GM04504 (cell line): ENCODE measurements at regions not wholly inside any gene's neighbourhood (a gene's known extent, or its start where the extent isn't known, plus 50 kb on each side); places are given as distances from the start of the nearest gene placed in this dataset.
"Not testable (repeated sequence)": the region's sequence is repeated elsewhere in the genome, so short reads cannot be mapped to it uniquely, and the experiment has no call there.

ENCODE experiments used
- DNase-seq: peaks from one replicate; pipeline ENCODE4 v3.0.0-alpha.2; 2012; ENCODE audit warnings: low read depth

- DNase-seq: no peak
These were observed 178.1 kb upstream of the SEMA3E start for GRCh38 chr7:83827036-83827435.

GRCh38 chr7:83824214-83824613 is 175.3 kb upstream of the SEMA3E start:
- no peak for DNase-seq

DNA sequence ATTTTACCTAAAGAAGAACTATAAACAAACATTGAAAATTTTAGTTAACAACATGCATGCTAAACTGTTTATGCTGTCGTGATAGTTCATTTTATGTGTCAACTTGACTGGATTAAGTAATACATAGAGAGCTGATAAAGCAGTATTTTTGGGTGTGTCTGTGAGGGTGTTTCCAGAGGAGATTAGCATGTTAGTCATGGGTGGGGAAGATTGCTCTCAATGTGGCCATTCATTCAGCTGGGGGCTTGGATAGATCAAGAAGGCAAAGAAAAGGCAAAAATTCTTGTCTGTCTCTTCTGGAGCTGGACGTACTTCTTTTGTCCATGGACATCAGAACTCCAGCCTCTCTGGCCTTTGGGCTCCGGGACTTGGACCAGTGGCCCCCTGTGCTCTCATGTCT is 172.9 kb upstream of the SEMA3E start:
- no peak for DNase-seq

- no peak for DNase-seq
These were observed 171.7 kb upstream of the SEMA3E start for GRCh38 chr7:83820641-83821040.

GRCh38 chr7:83819911-83820310 is 171.0 kb upstream of the SEMA3E start:
- no peak for DNase-seq

DNA sequence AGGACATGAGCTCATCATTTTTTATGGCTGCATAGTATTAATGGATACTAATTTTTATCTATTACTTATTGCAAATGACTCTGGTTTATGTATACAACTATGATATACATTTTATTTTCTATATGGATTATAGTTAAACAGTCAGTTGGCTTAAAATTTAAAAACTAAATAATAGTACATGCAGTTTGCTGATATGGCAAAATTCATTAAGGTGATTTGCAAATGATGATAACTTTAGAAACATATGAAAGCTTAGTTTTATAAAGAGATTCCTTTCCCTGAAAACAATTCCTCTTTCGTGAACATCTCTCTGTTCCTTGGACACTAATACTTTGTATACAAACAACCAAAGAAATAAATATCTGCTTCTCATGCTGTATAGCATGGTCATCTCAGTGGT is 165.5 kb upstream of the SEMA3E start:
- DNase-seq: no peak

DNA sequence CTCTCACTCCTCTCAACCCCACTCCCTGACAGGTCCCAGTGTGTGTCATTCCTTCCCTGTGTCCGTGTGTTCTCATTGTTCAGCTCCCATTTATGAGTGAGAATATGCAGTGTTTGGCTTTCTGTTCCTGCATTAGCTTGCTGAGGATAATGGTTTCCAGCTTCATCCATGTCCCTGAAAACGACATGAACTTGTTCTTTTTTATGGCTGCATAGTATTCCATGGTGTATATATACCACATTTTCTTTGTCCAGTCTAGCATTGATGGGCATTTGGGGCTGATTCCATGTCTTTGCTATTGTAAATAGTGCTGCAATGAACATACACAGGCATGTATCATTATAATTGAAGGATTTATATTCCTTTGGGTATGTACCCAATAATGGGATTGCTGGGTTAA is 163.6 kb upstream of the SEMA3E start:
- not testable (repeated sequence) for DNase-seq

GRCh38 chr7:83808982-83809381 is 160.0 kb upstream of the SEMA3E start:
- no peak for DNase-seq

GRCh38 chr7:83807774-83808173 is 158.8 kb upstream of the SEMA3E start:
- no peak for DNase-seq

DNA sequence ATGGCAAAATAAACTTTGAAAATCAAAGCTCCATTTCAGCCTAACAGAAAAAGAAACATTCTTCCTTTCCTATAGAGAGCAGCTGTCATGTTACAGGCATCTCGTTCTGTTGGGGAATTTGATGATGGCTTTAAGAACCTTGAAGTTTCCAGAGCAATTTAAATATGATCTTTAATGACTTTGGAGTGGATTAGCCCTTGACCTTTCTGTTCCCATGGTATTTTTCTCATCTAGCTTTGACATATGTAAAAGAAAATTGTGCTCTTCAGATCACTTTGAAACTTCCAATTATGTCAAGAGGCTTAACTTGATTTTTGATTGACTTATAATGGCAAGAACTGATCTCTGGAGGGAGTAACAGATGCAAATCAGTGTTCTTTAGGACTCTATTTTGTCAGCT is 157.6 kb upstream of the SEMA3E start:
- DNase-seq: no peak

- no peak for DNase-seq
These were observed 150.4 kb upstream of the SEMA3E start for GRCh38 chr7:83799333-83799732.

DNA sequence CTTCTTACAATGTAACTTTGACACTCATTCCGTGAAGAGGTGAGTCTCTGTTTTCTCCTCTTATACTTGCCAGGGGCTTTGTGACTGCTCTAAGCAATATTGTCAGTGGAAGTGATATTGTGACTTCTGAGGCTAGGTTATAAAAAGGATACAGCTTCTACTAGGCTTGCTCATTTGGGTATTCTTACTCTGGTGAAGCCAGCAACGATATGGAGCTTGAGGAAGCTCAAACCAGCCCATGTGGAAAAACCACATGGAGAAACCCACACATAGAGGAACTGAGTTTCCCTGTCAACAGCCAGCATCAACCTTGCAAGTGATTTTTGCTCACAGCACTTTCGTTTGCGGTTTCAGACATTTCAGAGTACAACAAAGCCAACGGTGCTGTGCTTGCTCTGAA is 149.6 kb upstream of the SEMA3E start:
- no peak for DNase-seq

DNA sequence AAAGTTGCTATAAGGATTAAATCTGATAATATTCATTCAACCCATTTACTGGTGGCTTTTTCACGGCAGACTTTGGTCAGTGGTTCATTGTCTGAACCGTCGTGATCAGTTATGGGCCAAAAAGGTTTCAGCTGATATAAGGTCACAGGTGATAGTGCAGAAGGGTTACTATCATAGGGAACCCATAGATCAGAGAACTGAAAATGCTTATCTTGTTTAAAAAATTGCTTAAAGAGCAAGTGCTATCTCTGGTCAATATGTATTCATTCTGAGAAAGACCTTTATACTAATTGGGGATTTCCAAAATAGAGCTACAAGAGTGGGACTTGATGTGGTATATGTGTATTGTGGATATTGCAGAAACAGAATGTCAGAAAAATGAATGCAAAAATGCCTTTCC is 147.8 kb upstream of the SEMA3E start:
- no peak for DNase-seq

DNA sequence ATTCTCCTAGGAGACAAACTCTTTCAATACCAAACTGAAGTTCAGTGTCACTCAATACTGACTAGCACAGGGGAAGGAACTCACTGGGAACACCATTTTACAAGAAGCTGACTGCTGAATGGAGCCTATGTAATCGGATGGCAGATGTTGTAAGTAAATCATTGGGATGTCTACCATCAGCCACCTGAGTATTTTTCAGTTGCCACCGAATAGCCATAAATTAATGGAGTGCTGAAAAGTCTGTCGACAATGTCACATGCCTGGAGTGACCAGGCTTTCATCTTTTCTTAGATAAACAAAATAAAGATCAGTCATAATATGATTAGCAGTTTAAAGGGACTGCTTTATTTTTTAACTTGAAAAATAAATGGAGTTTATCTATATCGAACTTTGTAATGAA is 145.9 kb upstream of the SEMA3E start:
- DNase-seq: no peak

- no peak for DNase-seq
These were observed 144.6 kb upstream of the SEMA3E start for GRCh38 chr7:83793558-83793957.

GRCh38 chr7:83791737-83792136 is 142.8 kb upstream of the SEMA3E start:
- DNase-seq: no peak

- no peak for DNase-seq
These were observed 137.9 kb upstream of the SEMA3E start for GRCh38 chr7:83786858-83787257.

- DNase-seq: no peak
These were observed 133.7 kb upstream of the SEMA3E start for GRCh38 chr7:83782628-83783027.

DNA sequence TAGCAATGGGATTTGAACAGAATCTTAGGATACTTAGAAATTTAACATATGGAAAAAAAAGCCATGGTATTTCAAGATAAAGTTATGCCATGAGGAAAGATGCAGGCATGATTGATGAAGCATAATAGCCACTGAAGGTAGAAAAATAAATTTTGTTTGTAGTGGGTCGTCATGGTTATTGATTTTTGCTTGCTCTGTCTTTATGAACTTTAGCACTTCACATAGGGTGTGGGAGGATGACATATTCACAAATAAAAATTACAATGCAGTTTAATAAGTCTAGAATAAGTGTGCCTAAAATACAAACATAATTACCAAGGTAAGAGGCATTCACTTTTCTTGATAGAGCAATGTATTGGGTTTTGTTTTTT is 129.1 kb upstream of the SEMA3E start:
- DNase-seq: no peak

GRCh38 chr7:83777406-83778072 is 128.6 kb upstream of the SEMA3E start:
- DNase-seq: no peak

DNA sequence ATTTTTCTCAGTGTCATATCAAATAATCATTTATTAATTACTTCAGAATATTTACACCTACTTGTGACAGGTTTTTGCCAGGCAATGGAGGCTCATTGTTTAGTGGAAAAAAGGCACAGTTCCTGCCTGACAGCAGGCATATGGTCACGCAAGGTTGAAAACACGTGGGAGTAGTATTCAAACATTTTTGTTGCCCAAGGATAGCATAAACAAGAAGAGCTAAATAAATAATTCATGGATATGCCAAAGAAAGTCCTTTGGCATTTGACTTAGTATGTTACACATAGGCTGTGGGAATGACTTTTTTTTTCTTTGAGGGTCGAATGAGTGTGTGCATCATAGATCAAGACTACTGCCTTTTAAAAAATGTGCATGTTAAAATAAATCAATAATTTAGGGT is 120.5 kb upstream of the SEMA3E start:
- DNase-seq: no peak

DNA sequence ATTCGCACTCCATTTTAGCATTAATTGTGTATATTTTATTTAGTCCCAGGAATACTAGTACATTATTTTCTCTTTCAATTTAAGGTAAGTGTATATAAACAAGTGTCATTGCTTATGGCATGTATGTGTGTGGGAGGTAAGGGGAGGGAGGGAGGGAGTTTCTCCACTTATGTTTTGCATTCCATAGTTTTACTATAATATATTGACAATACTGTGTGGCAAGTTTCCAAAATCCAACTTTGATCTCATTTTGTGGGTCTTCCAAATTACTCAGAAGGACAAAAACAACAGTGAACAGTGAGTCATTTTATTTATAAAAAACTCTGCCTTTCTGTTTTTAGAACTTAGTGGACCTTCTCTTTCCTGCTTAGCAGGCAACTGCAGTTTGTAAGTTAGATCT is 102.3 kb upstream of the SEMA3E start:
- no peak for DNase-seq

DNA sequence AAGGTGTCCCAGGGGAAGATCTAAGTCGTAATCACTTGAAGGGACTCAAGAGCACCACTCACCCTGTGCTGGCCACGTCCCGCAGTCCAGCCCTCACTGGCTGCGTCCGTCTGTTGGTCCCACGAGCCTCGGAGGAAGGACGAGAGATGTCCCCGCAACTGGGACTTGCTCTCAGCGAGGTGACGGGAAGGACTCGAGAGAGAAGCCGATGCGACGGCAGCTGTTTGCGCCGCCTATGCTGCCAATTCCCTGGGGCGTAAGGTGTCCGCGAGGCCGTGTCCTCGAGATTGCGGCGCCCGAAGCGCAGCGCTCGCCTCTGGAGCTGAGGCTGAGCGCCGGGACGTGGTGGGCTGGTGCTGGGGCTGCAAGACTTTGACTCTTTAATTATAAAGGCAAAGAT is 100.6 kb upstream of the SEMA3E start:
- DNase-seq: no peak

DNA sequence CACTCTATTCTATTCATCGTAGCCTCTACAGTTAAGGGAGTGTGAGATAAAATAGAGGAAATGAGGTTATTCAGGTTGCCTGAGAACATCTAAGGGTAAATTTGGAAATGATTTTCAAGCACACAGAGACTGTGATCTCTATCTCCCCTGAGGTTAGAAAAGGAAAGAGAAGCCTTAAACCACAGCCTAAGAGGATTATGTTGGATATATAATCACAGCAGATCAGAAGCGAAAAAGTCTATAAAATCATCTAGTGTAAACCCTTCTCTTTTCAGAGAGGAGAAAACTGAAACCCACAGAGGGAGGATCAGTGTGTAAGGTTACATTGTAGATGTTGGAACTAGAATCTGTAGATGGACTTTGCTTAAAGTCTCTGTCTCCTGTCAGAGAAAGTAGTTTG is 90.6 kb upstream of the SEMA3E start:
- no peak for DNase-seq

GRCh38 chr7:83738291-83738835 is 89.4 kb upstream of the SEMA3E start:
- no peak for DNase-seq
